ENCODE measurements at regions not wholly inside any gene's neighbourhood (a gene's known extent, or its start where the extent isn't known, plus 50 kb on each side); places are given as distances from the start of the nearest gene placed in this dataset.
A peak's percentile ranks its signal among the peaks of the same experiment; 100 is the strongest.
"Not testable (repeated sequence)": the region's sequence is repeated elsewhere in the genome, so short reads cannot be mapped to it uniquely, and the experiment has no call there.

- not testable (repeated sequence) for H3K4me3 ChIP-seq (ENCODE audit: low read depth, low read length); DNase-seq (ENCODE audit: low read depth)
Measured at GRCh38 chr9:64370344-64370743, 914.7 kb downstream of the FOXD4L5 start.

GRCh38 chr9:64369644-64370043 lies 915.4 kb downstream of the FOXD4L5 start:
- peak overlapping the region; percentile 41 for H3K4me3 ChIP-seq (ENCODE audit: low read depth, low read length)
- not testable (repeated sequence) for DNase-seq (ENCODE audit: low read depth)

GRCh38 chr9:64369114-64369513 lies 915.9 kb downstream of the FOXD4L5 start:
- H3K4me3 ChIP-seq (ENCODE audit: low read depth, low read length): peak overlapping the region; percentile 31
- DNase-seq (ENCODE audit: low read depth): not testable (repeated sequence)
- peak; percentile 46 for TF ChIP-seq CTCF (IDR thresholded peaks at IDR 0.05; ENCODE audit: insufficient read depth, low read length)

GRCh38 chr9:64368644-64368942 lies 916.4 kb downstream of the FOXD4L5 start:
- not testable (repeated sequence) for DNase-seq (ENCODE audit: low read depth); H3K4me3 ChIP-seq (ENCODE audit: low read depth, low read length)

- not testable (repeated sequence) for H3K4me3 ChIP-seq (ENCODE audit: low read depth, low read length); DNase-seq (ENCODE audit: low read depth)
Measured at GRCh38 chr9:64367826-64368643, 917.0 kb downstream of the FOXD4L5 start.
